K562 (cell line): ENCODE measurements at regions not wholly inside any gene's neighbourhood (a gene's known extent, or its start where the extent isn't known, plus 50 kb on each side); places are given as distances from the start of the nearest gene placed in this dataset.
A peak's percentile ranks its signal among the peaks of the same experiment; 100 is the strongest.

ENCODE experiments used
- ATAC-seq: fragments of 200-7000 bp; cut with Tn5 transposase; 3 replicates; pipeline ENCODE4 v1.9.1; 2020; ENCODE audit warnings: moderate library complexity
- BruUV-seq: library from RNA; stranded (reverse); fragments of 400-500 nt; replicated peaks from 2 replicates; lab custom pipeline; 2021; lab: Mats Ljungman, UMichigan
- CTCF ChIA-PET: fragments of 300-600 bp; formaldehyde crosslinking; extraction: SDS; loops from one replicate; lab custom pipeline; 2021; ENCODE audit warnings: low intra/inter-chr PET ratio; lab: Yijun Ruan, JAX
- POLR2A ChIA-PET: fragments of 300-600, 350-650 bp; sonication (Branson Sonifier 250); formaldehyde crosslinking; extraction: SDS; loops from one replicate; lab custom pipeline; 2021; ENCODE audit warnings: antibody characterized with exemption, inconsistent platforms; lab: Yijun Ruan, JAX
- DNase-seq, 4 experiments: peaks; one replicate each; pipeline versions ENCODE4 v3.0.0 to v3.0.0-alpha.2; 2011 to 2018; ENCODE audit warnings: low spot score in 3 of 4, mixed read lengths in 3 of 4; ENCODE audit errors: extremely low read depth in 1 of 4
- FAIRE-seq: peaks from 2 replicates; lab custom pipeline; 2011; peaks lifted over from hg19 to GRCh38; lab: Jason Lieb, UNC
- H2AFZ ChIP-seq: 2 replicates; pipeline ENCODE4 v1.6.0; 2011; ENCODE audit warnings: low read depth, low read length, control low read depth, inconsistent platforms
- H3K27ac ChIP-seq: fragments of 200-600 bp; 3 replicates; pipeline ENCODE4 v1.8.0; 2011; ENCODE audit warnings: low read depth, mild to moderate bottlenecking, control low read depth, inconsistent platforms, low read length, moderate library complexity, mixed read lengths; ENCODE audit errors: extremely low read depth
- H3K27me3 ChIP-seq, 2 experiments: fragments of 300-600 bp in 1 of 2; 2 replicates in 1 of 2; 3 replicates in 1 of 2; pipeline versions ENCODE4 v1.6.0 to v1.8.0; 2011; ENCODE audit warnings: inconsistent platforms in 2 of 2, low read length in 2 of 2, mild to moderate bottlenecking in 1 of 2, mixed read lengths in 1 of 2, moderate library complexity in 1 of 2; ENCODE audit not compliant: control insufficient read depth in 2 of 2, insufficient read depth in 2 of 2
- H3K36me3 ChIP-seq: fragments of 300-600 bp; 3 replicates; pipeline ENCODE4 v1.8.0; 2011; ENCODE audit warnings: mild to moderate bottlenecking, low read length, inconsistent platforms; ENCODE audit not compliant: control insufficient read depth, insufficient read depth
- H3K4me1 ChIP-seq, 2 experiments: fragments of 200-600 bp in 1 of 2; replicated peaks in 1 of 2; 2 replicates in 1 of 2; 3 replicates in 1 of 2; pipeline versions ENCODE4 v1.5.1 to v1.8.0; 2011; ENCODE audit warnings: inconsistent platforms in 2 of 2, low read length in 2 of 2, mild to moderate bottlenecking in 1 of 2, mixed read lengths in 1 of 2, moderate library complexity in 1 of 2; ENCODE audit not compliant: control insufficient read depth in 2 of 2, insufficient read depth in 2 of 2
- H3K4me2 ChIP-seq: 2 replicates; pipeline ENCODE4 v1.6.1; 2011; ENCODE audit warnings: low read length, control low read depth, inconsistent platforms, mixed read lengths; ENCODE audit not compliant: insufficient read depth
- H3K4me3 ChIP-seq: fragments of 200-600 bp; sonication (generic), shearing (Covaris generic); 2 replicates; pipeline ENCODE4 v1.5.1; 2016; ENCODE audit warnings: control low read depth, inconsistent platforms
- H3K79me2 ChIP-seq: fragments of 200-600 bp; 3 replicates; pipeline ENCODE4 v1.8.0; 2011; ENCODE audit warnings: low read length, inconsistent platforms; ENCODE audit not compliant: control insufficient read depth, insufficient read depth
- H3K9ac ChIP-seq, 2 experiments: 2 replicates each; pipeline versions ENCODE4 v1.6.0 to v1.6.1; 2011; ENCODE audit warnings: low read depth in 2 of 2, low read length in 2 of 2, control low read depth in 1 of 2, inconsistent platforms in 1 of 2, mild to moderate bottlenecking in 1 of 2, mixed read lengths in 1 of 2; ENCODE audit not compliant: insufficient read depth in 1 of 2
- H3K9me1 ChIP-seq: one replicate; pipeline ENCODE4 v1.6.0; 2011; ENCODE audit warnings: inconsistent platforms, mild to moderate bottlenecking, low read length, moderate library complexity; ENCODE audit not compliant: control insufficient read depth, insufficient read depth
- H3K9me3 ChIP-seq: replicated peaks from 2 replicates; pipeline ENCODE4 v1.5.1; 2011; ENCODE audit warnings: low read depth, low read length, inconsistent platforms; ENCODE audit not compliant: control insufficient read depth, insufficient read depth
- H4K20me1 ChIP-seq: replicated peaks from 2 replicates; pipeline ENCODE4 v1.6.1; 2011; ENCODE audit warnings: low read length, inconsistent platforms, mixed read lengths; ENCODE audit not compliant: control insufficient read depth, insufficient read depth
- BMI1 ChIP-seq: fragments of 150-350 bp; IDR thresholded peaks from 2 replicates; pipeline ENCODE4 v1.6.1; 2014; ENCODE audit warnings: low read length
- CBFA2T3 ChIP-seq: fragments of 450-650 bp; IDR thresholded peaks from 2 replicates; pipeline ENCODE4 v1.6.1; 2017
- CBX3 ChIP-seq, 2 experiments: IDR thresholded peaks; 1 replicate in 1 of 2; 2 replicates in 1 of 2; pipeline ENCODE4 v1.6.1; 2012; ENCODE audit warnings: inconsistent platforms in 2 of 2, low read length in 2 of 2, borderline replicate concordance in 1 of 2, control low read depth in 1 of 2
- CXXC5 ChIP-seq: fragments of 250-450 bp; sonication (Bioruptor Pico); IDR thresholded peaks from 2 replicates; pipeline ENCODE4 v1.8.0; 2022; ENCODE audit warnings: inconsistent platforms, mild to moderate bottlenecking, moderate library complexity
- ELF2 ChIP-seq: fragments of 250-450 bp; sonication (Bioruptor Pico); IDR thresholded peaks from 2 replicates; pipeline ENCODE4 v1.5.0; 2021; ENCODE audit warnings: mild to moderate bottlenecking
- ELF4 ChIP-seq: fragments of 450-650 bp; formaldehyde crosslinking; IDR thresholded peaks from 2 replicates; pipeline ENCODE4 v1.4.0; 2022; ENCODE audit warnings: missing genetic modification characterization
- KLF13 ChIP-seq: fragments of 450-650 bp; IDR thresholded peaks from 2 replicates; pipeline ENCODE4 v1.6.1; 2016; ENCODE audit warnings: missing genetic modification characterization, low read depth, mild to moderate bottlenecking, missing compliant biosample characterization, moderate library complexity, borderline replicate concordance
- MCM7 ChIP-seq, 2 experiments: fragments of 450-650 bp; IDR thresholded peaks; 2 replicates each; pipeline ENCODE4 v1.6.1; 2016 to 2018
- NCOA2 ChIP-seq, 2 experiments: fragments of 450-650 bp; IDR thresholded peaks; 2 replicates each; pipeline ENCODE4 v1.6.1; 2018; ENCODE audit warnings: mild to moderate bottlenecking in 2 of 2, moderate library complexity in 1 of 2; ENCODE audit not compliant: partially characterized antibody in 2 of 2
- PHF8 ChIP-seq: fragments of 200-600 bp; sonication (generic); IDR thresholded peaks from 2 replicates; pipeline ENCODE4 v1.6.1; 2012; ENCODE audit warnings: mixed run types, mild to moderate bottlenecking, inconsistent platforms, low read length, moderate library complexity, borderline replicate concordance
- PHTF2 ChIP-seq: fragments of 250-450 bp; sonication (Bioruptor Pico); IDR thresholded peaks from 2 replicates; pipeline ENCODE4 v1.5.0; 2021; ENCODE audit warnings: mild to moderate bottlenecking
- POLR3A ChIP-seq: IDR thresholded peaks from 2 replicates; pipeline ENCODE4 v1.6.1; 2011; ENCODE audit warnings: borderline replicate concordance, mild to moderate bottlenecking, moderate library complexity; ENCODE audit not compliant: insufficient read length, insufficient read depth; ENCODE audit errors: extremely low read depth
- PYGO2 ChIP-seq: fragments of 450-650 bp; IDR thresholded peaks from 2 replicates; pipeline ENCODE4 v1.6.1; 2016; ENCODE audit warnings: mild to moderate bottlenecking, missing genetic modification characterization, moderate library complexity, missing compliant biosample characterization
- RBM17 ChIP-seq: fragments of 200-400 bp; formaldehyde crosslinking; IDR thresholded peaks from 2 replicates; pipeline ENCODE4 v1.6.1; 2017; ENCODE audit warnings: low read depth, mild to moderate bottlenecking, low read length, borderline replicate concordance
- U2AF2 ChIP-seq: fragments of 200-400 bp; formaldehyde crosslinking; optimal IDR thresholded peaks from 2 replicates; pipeline ENCODE3; 2017; ENCODE audit warnings: low read depth, mild to moderate bottlenecking, low read length
- ZBTB7A ChIP-seq: IDR thresholded peaks from 2 replicates; pipeline ENCODE4 v1.6.1; 2011; ENCODE audit warnings: low read depth, mild to moderate bottlenecking, low read length, moderate library complexity, borderline replicate concordance; ENCODE audit not compliant: control insufficient read depth
- WGBS: fragments of 100-300 bp; shearing (Covaris generic); methylation state at CpG from one replicate; pipeline ENCODE4 v1.1.6; 2016; ENCODE audit warnings: low coverage, mixed read lengths; ENCODE audit not compliant: insufficient coverage; ENCODE audit errors: missing lambda C conversion rate; 5-methylcytosine and 5-hydroxymethylcytosine counted together
- in situ Hi-C: fragments of 300-500 bp; cut with MboI; formaldehyde crosslinking; loops from 4 replicates; pipeline ENCODE4 v1.15.0; 2018; ENCODE audit warnings: inconsistent platforms, mixed read lengths
- intact Hi-C: fragments of 100-400 bp; cut with micrococcal nuclease; formaldehyde crosslinking; loops from 2 replicates; pipeline ENCODE4 v1.14.2; 2022
- TF ChIP-seq, protein P1 (sequence below): fragments of 250-450 bp; sonication (Bioruptor Pico); IDR thresholded peaks from 2 replicates; pipeline ENCODE4 v1.9.0; 2021; ENCODE audit warnings: mild to moderate bottlenecking

DNA sequence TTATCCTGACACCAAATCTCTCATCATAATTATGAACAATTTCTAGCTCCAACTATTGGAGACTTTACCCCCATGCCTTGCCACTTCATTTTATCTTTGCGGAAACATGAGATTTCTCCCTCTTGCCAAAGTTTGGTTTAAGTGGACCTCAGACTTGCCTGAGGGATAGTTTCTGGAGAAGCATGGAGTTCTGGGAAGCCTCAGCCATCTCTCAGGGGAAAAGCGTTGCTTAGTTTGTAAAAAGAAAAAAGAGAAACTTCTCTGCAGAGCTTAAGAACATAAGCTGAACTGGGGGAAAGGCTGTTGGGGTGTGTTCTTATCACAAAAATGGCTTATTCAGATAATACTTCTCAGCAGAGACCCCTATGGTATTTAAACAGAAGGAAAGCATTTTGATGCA lies 347.4 kb upstream of the ADAMTS9 start:
- H3K9ac ChIP-seq: no peak overlapping the region
- no peaks in the 10 kb centered on the region for H3K27me3 ChIP-seq
- H3K4me1 ChIP-seq: peaks cover 2 to 47% of the 10 kb centered on the region in 2 experiments; a peak in 3 of 5 replicates
- no peak overlapping the region for H3K4me3 ChIP-seq
- H4K20me1 ChIP-seq: no peaks in the 10 kb centered on the region
- H3K4me2 ChIP-seq: no peak overlapping the region
- no peaks in the 10 kb centered on the region for H3K36me3 ChIP-seq
- POLR2A ChIA-PET: no interaction called here
- no peaks in the 10 kb centered on the region for H3K79me2 ChIP-seq
- FAIRE-seq: no peak
- H3K9me1 ChIP-seq: no peaks in the 10 kb centered on the region
- BruUV-seq: no TSS peak
- peak overlapping the region; percentile 78 for H2AFZ ChIP-seq
- no peak for ATAC-seq
- DNase-seq: no peak
- intact Hi-C loops: loop anchor here (10.0 kb wide), 1 partner anchor 120 kb away; no protein-coding TSS in a partner anchor
- no peaks in the 10 kb centered on the region for H3K9me3 ChIP-seq
- TF ChIP-seq RBM17 (no peak), CXXC5 (no peak), CBFA2T3 (0 out of 2 replicates have a peak, but pooled peaks have one; percentile 6), MCM7 (IDR thresholded peaks at IDR 0.05) (no peak), PHTF2 (CRISPR knock-in tag) (no peak), BMI1 (no peak)
- CTCF ChIA-PET: no interaction called here
- 18% methylated on average over 2 of the region's 2 CpGs for WGBS
- H3K27ac ChIP-seq: peak overlapping the region; percentile 57; the same call in 1 of the 3 replicates
- in situ Hi-C loops: no loop called here

DNA sequence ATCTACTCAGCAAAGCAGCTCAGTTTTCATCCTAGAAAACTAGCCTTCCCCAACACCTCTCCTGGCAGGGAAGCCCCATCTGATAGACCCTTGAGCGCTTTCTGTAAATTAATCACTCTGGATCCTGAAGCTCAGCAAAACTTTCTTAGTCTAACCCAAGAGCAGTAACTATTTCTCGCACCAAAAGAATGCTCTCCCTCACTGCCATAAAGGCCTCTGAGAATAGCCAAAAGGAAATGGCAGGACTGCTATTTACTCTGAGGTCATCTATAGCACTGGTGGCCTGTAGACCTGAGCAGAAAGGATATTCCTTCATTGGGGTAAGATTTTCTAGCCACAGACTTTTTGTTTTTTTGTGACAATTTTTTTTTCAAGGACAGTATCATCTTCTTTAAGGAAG lies 345.8 kb upstream of the ADAMTS9 start:
- ChIA-PET POLR2A (no interaction called here), CTCF (no interaction called here)
- no peak overlapping the region for H3K9ac ChIP-seq
- H3K36me3 ChIP-seq: no peaks in the 10 kb centered on the region
- no peak overlapping the region for H3K4me3 ChIP-seq
- in situ Hi-C loops: no loop called here
- peaks cover 0 to 37% of the 10 kb centered on the region in 2 experiments; a peak in 2 of 5 replicates for H3K4me1 ChIP-seq
- H2AFZ ChIP-seq: peak overlapping the region; percentile 28; the same call in 1 of the 2 replicates
- no peaks in the 10 kb centered on the region for H3K9me1 ChIP-seq
- DNase-seq: no peak
- H3K27me3 ChIP-seq: no peaks in the 10 kb centered on the region
- no TSS peak for BruUV-seq
- H4K20me1 ChIP-seq: no peaks in the 10 kb centered on the region
- no peak for FAIRE-seq
- no peak for ATAC-seq
- H3K27ac ChIP-seq: no peak overlapping the region
- 90% methylated on average over 2 of the region's 2 CpGs for WGBS
- no peak overlapping the region for H3K4me2 ChIP-seq
- no peaks in the 10 kb centered on the region for H3K9me3 ChIP-seq
- intact Hi-C loops: loop anchor here (10.0 kb wide), 1 partner anchor 119 kb away; no protein-coding TSS in a partner anchor
- H3K79me2 ChIP-seq: no peaks in the 10 kb centered on the region
- no peak for TF ChIP-seq ZBTB7A
- TF ChIP-seq PHF8: no peak
- no peak for TF ChIP-seq ELF2
- no peak for TF ChIP-seq KLF13 (tag)
- no peak for TF ChIP-seq CBX3 (IDR thresholded peaks at IDR 0.05; ENCODE audit: borderline replicate concordance in 1 of 2, low read length in 2 of 2)
- TF ChIP-seq NCOA2 (IDR thresholded peaks at IDR 0.05; ENCODE audit: partially characterized antibody in 2 of 2): no peak
- TF ChIP-seq U2AF2: no peak
- no peak for TF ChIP-seq ELF4 (CRISPR knock-in tag)
- TF ChIP-seq, protein P1, sequence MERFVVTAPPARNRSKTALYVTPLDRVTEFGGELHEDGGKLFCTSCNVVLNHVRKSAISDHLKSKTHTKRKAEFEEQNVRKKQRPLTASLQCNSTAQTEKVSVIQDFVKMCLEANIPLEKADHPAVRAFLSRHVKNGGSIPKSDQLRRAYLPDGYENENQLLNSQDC (CRISPR knock-in tag): no peak
- TF ChIP-seq POLR3A: no peak
- TF ChIP-seq PYGO2 (tag): no peak
